Hematopoietic multipotent progenitor cell treated with erythropoietin and hydrocortisone succinate and interleukin-3 and kit ligand, for 17 days (in vitro differentiated cells): ENCODE measurements at regions not wholly inside any gene's neighbourhood (a gene's known extent, or its start where the extent isn't known, plus 50 kb on each side); places are given as distances from the start of the nearest gene placed in this dataset.
"Not testable (repeated sequence)": the region's sequence is repeated elsewhere in the genome, so short reads cannot be mapped to it uniquely, and the experiment has no call there.

Experiments used
- DNase-seq: peaks from one replicate; pipeline ENCODE4 v3.0.0-alpha.2; 2015; ENCODE audit warnings: low spot score

GRCh38 chr1:55773211-55773940, 558.2 kb upstream of the USP24 start:
- DNase-seq, result no peak

GRCh38 chr1:55768327-55768952, 553.3 kb upstream of the USP24 start:
- no peak for DNase-seq

DNA sequence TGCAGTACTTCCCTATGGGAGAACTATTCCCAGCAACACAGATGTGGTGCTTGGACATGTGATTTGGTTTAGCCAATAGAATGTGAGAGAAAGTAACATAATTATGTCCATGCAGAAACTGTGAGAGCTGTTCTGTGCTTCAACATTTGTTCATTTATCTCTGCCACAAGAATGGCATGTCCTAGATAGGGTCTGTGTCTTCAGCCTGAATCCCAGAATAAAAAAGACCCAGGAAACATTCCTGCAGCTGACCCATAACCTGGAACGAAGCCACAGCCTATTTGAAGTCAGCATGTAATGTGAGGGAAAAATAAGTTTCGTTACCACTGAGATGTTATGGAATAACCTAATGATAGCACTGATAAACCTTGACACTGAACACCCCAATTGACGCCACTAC, 552.0 kb upstream of the USP24 start:
- DNase-seq, result no peak

DNA sequence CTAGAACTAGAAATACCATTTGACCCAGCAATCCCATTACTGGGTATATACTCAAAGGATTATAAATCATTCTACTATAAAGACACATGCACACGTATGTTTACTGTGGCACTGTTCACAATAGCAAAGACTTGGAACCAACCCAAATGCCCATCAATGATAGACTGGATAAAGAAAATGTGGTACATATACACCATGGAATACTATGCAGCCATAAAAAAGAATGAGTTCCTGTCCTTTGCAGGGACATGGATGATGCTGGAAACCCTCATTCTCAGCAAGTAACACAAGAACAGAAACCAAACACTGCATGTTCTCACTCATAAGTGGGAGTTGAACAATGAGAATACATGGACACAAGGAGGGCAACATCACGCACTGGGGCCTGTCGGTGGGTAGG, 550.3 kb upstream of the USP24 start:
- not testable (repeated sequence) for DNase-seq

DNA sequence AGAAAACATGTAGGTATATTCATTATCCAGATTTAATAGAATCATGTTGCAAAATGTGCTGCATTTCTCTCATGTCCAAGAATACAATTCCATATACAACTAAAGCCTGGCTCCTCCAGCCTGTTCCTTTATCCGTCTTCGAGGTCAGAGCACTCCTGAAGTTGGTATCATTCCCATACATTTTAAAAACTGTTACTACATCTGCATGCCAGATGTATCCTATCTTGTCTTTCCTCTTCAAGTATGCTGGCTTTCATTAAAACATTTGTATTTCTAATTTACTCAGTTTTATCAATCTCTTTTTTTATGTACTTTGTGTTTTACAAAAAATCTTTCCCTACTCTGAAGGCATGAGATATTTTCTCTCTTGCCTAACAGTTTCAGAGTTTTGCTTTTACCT, 536.6 kb upstream of the USP24 start:
- no peak for DNase-seq

GRCh38 chr1:55750628-55750995, 535.4 kb upstream of the USP24 start:
- DNase-seq, result no peak

GRCh38 chr1:55749975-55750627, 534.9 kb upstream of the USP24 start:
- no peak for DNase-seq

DNA sequence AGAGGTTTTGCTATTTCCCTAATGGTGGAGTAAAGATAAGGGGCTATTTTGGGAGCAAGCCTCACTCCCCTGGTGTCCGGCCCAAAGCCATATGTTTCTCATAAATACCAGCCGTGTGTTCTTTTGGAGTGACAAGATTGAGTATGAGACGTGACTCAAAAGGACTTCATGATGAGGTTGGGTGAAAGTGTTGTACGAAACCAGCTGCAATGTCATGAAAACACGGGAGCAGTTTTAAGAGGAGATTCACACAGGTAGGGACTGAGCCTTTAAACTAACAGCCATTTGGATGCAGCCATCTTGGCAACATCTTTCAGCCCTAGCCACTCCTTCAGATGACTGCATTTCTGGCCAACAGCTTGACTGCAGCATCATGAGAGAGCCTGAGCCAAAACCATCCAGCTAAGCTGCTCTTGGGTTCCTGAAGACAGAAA, 532.3 kb upstream of the USP24 start:
- no peak for DNase-seq

GRCh38 chr1:55746710-55747109, 531.5 kb upstream of the USP24 start:
- no peak for DNase-seq

GRCh38 chr1:55741516-55741915, 526.4 kb upstream of the USP24 start:
- no peak for DNase-seq

GRCh38 chr1:55735106-55735505, 519.9 kb upstream of the USP24 start:
- DNase-seq, result no peak

- DNase-seq, result no peak
Measured at GRCh38 chr1:55726994-55727393, 511.8 kb upstream of the USP24 start.

- DNase-seq, result no peak
Measured at GRCh38 chr1:55725378-55725777, 510.2 kb upstream of the USP24 start.

GRCh38 chr1:55724551-55725325, 509.6 kb upstream of the USP24 start:
- no peak for DNase-seq

DNA sequence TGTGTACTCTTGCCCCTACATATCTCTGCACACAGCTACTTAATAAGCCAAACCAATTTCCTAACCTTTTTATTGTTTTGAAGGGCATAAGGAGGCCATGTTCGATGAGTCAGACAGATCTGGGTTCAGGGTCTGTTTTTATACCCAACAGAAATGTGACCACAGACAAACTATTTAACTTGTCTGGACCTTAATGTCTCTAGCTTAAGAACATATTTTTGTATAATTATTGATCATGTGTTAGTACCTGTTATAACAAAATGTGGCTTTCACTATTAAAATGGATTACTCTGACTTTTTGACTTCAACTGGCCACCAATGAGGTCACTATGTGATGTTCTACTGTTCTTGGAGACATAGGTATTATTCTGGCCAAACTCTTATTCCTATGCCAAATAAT, 507.8 kb upstream of the USP24 start:
- DNase-seq, result no peak

DNA sequence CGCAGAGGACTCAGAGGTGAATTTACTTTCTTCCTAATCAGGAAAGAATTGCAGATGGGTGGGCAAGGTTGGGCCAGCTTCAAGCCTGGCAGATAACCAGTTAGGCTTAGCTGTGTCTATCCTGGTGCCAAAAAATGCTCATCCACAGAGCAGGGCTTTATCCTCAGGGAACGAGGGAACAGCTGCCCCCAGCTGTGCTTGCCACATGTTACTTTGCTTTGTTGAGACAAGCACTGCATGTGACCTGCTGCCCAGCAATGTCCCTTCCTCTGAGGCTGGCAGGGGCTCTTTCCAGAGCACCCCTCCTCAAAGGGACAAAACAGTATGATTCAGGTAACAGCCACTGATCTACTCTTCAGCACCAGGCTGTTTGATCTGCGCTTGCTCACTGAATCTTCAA, 505.1 kb upstream of the USP24 start:
- DNase-seq, result no peak

GRCh38 chr1:55718758-55719671, 503.9 kb upstream of the USP24 start:
- no peak for DNase-seq

DNA sequence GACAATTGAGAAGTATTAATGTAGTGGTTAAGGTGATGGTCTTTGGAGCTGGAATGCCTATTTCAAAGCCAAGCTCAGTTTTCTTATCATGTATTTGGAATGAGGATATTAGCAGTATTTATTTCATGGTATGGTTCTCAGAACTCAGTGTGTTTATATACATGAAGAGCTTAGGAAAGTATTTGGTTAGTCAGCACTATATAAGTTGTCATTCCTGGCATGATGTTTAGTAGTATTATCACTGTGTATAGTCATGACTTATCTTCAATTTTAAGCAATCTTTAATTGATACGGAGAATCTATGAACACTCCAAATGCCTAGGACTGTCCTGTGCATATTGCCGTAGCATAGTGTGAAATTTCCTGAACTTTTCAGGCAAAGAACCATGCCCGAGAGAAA, 501.9 kb upstream of the USP24 start:
- DNase-seq, result no peak

DNA sequence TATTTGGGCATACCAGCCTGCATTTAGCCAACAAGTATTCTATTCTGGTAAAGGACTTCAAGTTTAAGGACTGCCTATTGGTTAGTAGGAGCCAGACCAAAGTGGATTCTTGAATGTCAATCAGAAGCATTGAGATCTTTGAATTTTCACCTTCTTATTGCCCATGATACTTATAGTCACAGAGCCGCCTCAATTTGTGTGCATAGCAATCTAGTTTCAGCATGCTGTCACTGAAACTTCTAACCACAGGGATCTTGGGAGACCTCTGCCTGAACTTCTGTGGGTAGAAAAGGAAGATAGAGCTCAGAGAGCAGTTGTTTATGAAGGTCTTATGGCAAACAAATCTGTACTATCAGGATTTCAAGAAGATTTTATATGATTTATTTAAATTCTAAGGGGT, 501.4 kb upstream of the USP24 start:
- no peak for DNase-seq

- no peak for DNase-seq
Measured at GRCh38 chr1:55716151-55716550, 501.0 kb upstream of the USP24 start.

DNA sequence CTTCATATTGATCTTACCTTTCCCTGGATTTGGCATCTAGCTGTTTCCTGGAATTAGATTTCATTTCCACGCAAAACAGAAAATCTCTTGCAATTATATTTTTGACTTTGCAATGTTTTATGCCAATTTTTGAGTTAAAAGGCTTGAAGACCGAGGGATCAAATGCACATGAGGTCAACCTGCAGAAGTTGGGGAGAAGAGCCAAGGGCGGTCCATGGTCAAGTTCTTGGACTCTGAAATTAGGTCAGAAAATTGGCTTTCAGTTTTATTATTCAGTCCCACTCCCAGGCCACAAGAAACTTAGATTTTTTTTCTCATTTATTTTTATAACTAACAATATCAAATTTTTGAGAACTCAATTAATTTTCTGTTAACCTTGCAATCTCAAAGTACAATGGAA, 499.1 kb upstream of the USP24 start:
- no peak for DNase-seq

GRCh38 chr1:55713516-55713915, 498.4 kb upstream of the USP24 start:
- DNase-seq, result no peak
